GM21367 (cell line): ENCODE measurements at regions not wholly inside any gene's neighbourhood (a gene's known extent, or its start where the extent isn't known, plus 50 kb on each side); places are given as distances from the start of the nearest gene placed in this dataset.

Source experiments
- ATAC-seq: cut with Tn5 transposase; IDR thresholded peaks from one replicate; pipeline ENCODE4 v1.9.1; 2021; ENCODE audit not compliant: unreplicated experiment

DNA sequence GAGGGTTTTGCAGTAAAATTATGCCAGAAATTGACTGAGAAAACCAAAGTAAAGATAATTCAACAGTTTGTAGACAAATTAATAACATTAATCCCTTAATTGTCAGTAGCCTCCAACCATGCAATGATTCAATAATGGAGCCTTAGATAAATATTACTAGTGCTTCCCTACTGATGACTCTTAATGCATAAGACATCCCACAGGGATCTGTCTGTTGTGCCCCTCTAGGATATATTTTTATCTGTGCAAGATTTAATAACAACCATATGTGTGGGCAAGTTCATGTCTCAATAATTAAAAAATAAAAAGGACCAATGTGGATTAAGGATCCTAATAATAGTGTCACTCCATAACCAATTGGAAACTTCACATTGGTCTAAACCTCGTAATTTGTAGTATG, 230.3 kb upstream of the TCF4 start:
- ATAC-seq: no peak

DNA sequence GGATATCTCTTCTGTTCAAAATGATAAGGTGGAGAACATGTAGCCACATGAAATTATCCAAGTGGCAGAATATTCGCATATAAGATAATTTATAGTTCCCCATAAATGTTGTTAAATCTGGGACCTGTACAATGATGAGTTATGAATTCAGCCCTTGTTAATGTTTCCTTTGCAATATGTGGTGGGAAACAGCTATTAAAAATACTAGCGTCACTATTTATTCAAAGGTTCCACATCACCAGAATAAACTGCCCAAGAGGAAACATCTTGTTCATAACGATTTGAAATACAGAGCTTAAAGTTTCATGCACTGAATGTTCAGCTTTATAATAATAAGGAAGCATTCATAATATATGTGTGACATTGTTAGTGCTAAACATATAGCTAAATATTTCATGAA, 223.9 kb upstream of the TCF4 start:
- no peak for ATAC-seq

DNA sequence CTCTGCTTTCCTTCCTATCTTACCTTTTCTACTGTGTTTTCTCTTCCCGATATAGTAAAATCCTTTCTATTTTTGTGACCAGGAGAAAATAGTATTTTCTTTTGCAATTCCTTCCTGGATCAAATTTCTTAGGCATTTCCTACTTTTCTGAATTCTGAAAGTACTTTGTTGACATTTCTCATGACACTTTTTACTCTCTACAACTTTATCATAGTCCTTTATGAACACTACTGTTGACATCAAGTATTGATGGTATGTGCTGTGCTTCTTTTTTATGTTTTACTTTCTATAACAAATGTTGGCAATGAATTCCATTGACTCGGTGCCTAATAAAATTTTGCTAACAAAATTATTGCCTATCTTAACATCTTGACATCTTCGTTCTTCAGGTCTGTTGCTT, 217.7 kb upstream of the TCF4 start:
- ATAC-seq: no peak

DNA sequence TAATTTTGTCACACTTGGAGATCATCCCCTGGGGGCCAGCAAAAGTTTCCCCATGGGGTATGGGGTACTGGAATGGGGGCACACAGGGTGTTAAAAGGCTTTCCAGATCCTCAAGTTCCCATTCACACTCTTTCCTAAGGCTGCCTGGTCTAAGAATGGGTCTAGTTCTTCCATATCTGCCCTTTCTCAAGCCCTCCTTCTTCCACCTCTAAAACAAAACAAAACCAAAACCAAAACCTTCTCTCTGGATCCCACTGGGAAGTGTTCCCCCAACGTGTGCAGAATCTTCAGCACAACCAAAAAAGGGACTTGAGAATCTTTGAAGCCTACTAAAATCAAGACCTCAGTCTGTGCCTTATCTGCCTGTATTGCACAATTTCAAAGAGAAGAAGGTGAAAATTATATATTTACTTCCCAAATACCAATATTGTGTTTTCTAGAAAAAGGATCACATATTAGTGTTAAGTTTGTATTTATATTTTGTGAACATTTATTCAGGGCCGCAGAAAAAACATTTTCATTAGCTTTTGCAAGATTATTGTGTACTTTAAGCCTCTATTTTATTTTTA, 207.2 kb upstream of the TCF4 start:
- ATAC-seq: no peak

DNA sequence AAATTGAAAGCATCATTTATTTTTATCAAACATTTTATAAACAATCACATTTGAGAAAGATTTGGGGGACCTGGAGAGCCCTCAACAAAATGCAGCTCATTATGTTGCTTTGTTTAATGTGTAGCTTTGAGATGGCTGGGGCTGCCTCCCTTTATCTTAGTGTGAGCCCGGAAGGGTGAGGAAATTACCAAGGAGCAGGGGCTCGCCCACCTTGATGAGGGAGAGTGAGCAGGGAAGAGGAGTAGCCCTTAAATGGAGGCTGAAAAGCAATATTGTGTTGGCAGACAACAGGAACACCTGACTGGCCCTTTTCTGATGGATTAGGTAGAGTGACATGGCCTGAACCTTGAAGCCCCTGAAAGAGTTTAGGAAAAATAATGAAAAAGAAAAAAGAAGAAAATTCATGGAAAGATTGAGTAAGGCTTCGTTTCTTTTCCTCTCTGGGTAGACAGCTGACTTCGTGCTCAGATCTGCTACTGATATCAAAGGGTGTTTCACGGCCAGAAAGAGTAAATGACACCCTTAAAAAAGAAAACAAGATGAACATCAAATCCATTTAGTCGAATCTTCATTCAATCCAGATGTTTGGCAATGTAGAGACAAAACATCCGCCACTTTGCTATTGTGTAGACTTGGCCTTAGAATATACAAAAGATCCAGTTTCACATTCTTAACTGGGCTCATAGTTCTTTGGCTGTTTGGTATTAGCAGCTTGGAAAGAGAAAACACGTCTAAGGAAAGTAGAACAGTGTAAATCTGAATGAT, 206.5 kb upstream of the TCF4 start:
- no peak for ATAC-seq

DNA sequence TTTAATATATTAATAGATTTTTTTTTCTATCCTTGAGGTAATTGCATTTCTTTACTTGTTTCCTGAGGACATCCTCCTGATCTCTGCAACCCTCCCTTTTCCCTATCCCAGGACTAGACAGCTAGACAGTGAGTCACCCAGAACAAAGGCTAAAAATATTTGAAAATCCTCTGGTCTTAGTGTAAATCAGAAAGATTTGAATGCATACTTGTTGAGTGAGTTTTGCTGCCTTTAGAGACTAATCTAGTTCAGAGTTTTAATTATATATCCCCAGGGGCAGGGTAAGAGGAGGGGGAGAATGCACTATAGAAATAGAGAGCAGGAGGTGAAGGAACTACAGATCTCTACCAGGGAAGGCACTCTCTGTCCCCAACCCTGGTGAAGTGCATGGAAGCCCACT, 202.3 kb upstream of the TCF4 start:
- no peak for ATAC-seq

DNA sequence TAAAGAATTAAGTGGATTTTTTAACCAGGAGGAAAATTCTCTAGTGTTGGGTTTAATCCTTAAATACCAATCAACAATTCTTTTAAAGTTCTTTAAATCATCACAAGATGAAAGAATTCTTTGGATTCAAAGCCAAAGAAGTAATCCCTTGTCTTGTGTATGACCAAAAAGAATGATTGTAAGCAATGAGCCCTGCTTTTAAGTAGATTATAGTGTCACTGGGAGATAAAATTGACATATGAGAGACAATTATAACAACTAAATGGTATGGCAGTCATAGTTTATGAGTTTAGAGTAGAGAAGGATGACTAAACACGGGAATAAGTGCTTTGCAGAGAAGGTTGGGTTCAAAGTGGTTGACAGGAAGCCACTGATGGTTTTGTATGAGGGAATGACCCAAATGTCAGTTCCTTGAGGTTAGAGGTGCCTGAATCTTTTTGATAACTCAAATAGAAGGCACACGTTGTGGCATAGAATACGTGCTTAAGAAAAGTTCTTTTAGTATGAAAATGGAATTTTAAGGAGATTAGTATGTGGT, 199.6 kb upstream of the TCF4 start:
- ATAC-seq: no peak

DNA sequence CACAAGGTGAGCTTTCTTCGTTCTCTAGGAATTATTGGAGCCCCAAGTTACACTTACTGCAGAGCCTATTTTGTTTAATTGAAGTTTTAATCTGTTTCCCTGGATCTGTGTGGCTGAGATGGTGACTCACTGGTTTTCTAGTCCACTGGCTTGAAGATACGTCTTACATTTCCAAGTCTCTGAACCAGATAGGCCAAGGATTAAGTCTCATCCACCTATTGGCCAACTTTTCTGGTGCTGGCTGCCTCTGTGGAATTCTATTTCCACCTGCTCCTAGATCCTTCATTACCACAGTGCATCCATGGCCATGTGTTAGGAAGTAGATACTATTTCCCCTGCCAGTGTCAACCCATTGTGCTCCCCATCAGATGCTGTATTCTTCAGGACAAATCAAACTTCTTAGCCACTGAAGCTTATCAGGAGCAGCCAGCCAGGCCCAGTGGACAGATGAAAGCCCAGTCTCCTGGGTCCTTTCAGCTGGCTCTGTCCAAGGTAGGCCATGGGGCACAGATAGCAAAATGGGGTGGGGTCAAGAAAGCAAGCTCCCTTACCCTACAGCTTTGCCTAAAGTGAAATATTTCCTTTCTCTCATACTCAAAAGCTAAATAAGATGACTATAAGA, 198.8 kb upstream of the TCF4 start:
- ATAC-seq: no peak

DNA sequence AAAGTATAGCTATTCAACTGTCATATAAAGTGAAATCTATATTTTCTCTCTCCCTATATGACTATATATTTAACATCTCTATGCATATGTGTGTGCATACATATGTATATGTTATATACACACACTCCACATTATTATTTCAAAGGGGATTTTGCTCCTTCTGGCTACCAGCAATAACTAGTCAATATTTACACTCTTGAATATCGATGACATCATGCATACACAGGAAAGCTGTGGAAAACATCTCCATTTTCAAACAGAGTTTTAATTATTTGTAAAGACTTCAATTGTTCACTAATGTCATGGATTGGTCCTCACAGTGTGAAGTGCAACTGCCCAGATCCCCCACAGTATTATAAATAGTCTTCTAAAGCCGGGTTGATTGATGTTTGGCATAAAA, 195.9 kb upstream of the TCF4 start:
- no peak for ATAC-seq

DNA sequence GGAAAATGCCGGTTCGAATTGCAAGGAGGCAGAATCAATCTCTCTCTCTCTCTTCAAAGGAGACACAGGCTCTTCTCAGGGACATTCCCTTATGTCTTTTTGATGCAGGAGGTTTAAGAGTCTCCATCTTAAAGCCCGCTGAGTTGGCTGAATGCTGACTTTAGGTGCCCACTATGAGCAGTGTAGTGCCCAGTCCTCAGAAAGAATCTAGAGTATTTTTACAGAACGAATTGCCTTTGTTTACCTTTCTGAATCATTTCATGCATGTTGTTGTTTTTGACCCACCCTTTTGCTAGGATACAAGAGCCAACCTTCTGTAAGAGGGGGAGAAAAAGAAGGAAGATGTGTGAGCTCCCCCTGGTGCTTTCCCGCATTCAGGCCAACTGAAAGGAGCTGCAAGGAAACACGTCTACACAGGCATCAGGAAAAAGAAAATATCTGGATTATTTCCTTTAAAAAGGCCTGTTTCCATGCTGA, 193.5 kb upstream of the TCF4 start:
- no peak for ATAC-seq

DNA sequence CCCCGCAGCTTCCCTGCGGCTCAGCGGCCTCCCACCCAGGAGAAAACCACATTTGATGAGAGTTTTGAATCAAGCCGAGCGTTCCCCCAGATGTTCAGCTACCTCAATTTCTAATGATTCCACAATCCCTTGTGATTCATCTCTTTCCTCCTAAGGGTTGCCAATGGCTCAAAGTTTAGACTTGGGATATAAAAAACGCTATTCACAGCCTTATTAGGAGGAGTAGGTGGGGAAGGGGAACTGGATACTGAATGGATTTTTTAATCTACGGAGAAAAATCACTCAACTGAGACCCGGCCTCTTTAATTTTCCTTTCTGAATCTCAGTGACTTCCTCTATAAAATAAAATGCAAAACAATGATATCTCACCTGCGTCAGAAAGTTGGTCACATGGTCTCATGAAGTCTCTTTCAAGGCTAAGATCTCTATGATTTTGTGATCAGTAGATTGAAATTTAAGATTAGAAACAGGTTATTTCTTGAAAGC, 192.6 kb upstream of the TCF4 start:
- ATAC-seq: no peak

DNA sequence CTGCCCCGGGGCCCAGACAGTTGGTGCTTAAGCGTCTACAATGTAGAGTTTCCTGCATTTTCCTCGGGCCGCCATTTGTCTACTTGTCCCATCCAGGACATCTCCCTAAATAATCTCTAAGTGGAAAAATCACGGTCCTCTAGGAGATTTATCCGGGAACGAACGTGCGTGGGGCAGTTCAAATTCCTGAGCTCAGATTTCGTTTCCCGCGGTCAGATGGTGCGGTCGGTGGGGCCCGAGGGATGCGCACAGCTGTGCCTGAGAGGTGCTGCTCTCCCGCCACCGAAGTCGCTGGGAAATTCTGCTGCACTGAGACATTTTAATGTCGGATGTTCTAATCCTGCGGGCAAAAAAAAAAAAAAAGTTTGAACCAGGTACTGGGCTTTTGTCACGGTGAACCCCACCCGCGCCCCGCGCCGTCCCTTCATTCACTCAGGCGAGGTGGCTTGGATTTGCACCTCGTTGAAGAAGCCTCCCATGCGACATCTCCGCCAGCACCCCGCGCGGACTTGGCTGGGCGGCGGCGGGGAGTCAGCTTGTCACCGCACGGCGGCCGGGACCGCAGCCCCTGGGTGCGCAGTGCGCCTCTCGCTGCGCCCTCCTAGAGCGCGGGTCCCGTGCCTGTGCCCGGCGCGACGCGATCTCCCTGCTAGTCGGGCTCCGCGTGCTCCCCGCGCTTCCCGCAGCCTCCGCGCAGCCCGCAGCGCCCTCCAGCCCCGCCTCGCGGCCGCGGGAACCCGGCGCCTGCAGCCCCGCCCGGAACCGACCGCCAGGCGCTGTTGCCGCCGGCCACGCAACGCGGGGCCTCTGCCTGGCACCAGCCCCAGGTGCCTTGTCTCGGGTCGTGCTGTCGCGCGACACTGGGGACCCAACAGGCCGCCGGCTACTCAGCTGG, 191.9 kb upstream of the TCF4 start:
- no peak for ATAC-seq

DNA sequence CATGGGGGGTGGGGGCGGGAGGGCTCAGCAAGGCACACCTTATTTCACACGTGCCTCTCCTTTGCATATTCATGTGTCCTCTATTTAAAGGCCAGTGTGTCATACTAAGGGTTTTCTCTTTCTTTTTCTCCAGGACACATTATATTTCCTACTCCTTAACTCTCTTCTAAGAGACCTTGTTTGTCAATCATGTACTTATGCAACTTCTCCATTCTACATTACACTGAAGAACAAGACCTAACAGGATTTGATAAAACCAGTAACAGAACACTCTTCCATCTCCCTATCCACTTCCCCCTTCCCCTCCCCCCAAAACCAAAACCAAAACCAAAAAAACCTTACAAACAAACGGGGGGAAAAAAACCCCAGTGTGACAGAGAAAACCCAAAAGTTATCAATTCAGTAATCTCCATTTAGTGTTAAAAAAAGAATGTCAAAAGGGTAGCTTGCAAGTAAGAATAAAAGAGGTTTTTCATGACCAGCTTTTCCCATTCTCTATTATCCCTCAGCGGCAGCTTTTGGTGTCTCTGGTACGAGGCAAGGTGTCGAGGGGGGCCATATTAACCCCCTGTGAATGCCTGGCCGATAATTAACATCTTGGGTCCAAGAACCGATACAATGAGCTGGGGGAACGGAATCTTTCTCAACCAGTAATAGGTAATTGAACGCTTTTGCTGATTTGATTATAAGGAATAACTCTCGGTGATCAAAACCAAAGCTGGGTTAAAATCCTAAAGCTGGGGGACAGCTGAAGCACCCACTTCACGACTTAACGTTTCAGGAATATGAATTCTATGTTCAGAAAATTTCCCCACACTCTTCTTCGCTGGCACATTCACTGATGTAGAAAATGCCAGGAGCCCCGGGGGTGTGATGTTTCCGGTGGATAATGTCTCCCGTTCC, 191.0 kb upstream of the TCF4 start:
- no peak for ATAC-seq

DNA sequence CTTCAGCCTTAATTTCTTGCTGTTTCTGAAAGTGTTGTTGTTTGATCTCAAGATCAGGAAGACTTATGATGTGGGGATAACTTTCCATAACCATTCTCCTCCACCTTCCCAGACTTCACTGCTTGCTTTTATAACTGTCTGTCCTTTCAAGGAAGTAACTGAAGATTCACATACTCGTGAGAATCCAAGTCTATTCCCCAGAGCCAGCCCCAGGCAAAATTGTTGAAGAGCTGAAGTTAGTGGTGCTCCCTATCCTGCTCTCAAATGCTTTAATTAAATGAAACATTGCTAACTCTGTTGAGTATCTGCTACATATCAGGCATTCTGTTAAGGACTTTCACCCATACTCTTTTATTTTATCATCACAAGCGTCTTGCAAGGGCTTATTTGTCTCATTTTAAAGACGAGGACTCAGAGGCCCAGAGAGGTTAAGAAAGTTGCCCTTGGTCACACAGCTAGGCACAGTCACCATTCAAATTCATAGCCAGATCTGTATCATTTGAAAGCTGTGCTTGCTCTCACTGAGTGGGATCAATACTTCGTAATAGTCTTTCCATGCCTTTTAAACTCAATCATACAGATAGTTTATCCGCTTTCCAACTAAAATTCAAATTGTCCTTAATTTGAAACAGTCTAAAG, 189.8 kb upstream of the TCF4 start:
- ATAC-seq: no peak

DNA sequence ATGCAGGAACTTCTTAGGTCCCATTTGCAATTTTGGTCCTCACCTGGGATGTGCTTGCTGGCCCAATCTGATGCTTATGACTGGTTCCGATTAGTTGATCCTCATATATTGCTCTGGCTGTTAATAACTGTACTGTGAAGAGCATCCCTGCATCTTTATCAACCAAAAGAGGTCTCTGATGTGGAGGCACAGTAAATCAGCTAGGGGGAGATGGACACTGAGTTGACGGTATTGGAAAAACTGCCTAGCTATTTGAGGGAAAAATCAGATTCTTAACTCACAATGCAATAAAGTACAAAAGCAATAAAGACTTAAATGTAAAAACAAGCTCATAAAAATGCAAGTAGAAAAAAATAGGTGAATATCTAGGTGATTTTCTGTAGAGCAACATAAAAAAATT, 188.0 kb upstream of the TCF4 start:
- no peak for ATAC-seq

DNA sequence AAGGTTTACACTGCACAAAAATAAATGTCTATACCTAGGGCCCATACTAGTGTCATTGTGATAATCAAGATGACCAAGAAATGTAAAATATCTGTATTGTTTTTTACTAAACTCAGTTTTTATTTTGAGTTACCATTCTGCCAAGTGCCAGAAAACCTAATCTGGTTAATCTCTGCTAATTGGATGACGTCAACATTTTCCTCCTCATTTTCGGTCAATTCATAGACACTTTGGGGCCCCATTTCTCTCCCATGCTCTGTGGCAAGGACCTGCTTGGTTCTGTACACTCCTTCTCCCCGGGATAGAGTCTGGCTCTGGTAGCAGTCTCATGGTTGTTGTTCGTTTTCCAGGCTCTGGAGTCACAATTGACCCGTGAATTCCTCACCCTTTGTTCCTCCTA, 186.5 kb upstream of the TCF4 start:
- no peak for ATAC-seq

DNA sequence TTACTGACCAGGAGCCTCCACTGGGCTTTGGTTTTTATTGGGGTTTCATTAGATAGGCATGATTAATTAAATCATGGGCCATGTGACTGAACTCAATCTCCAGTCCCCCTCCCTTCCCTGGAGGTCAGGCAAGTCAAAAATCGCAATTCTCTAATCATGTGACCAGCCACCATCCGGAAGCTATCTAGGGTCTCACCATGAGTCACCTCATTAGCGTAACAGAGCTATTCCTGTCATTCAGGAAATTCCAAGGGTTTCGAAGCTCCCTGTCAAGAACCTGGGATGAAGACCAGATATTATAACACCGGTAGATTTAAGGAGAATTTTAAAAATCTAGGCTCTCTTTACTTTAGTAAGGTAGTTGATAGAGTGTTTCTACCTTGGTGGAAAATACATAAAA, 180.3 kb upstream of the TCF4 start:
- ATAC-seq: no peak

DNA sequence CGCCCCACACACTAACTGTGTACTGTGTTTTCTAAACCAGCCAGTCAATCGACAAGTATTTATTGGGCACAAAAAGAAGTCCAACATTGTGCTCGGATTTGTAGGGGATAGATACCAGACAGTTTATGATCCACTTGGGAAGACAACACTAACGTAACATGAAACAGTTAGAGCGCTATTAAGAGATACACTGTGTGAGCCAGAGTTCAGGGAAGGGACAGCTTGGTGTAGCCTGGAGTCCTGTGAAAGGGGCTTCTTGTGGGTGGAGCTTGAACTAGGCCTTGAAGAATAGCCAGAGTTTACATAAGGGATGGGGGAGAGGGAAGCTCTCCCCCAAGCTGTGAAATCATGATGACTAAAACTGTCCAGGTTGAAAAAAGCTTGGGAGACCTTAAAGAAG, 176.4 kb upstream of the TCF4 start:
- no peak for ATAC-seq

DNA sequence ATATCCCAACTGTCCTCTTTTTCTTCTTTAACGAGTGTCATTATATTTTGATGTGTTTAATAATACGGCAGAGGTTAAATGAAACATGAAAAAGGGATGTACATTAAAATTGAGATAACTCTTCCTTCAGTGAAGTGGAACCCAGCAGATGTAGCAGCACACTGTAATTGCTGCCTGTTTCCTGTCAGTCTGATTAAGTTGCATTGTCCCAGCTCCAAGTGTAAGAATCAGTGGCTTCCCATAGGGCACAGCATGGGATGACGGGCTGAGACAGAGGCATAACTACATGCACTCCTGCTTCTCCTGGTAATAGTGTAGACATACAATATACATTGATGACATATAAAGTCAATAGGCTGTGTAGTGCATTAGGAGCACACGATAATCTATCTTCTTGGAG, 175.8 kb upstream of the TCF4 start:
- ATAC-seq: no peak

DNA sequence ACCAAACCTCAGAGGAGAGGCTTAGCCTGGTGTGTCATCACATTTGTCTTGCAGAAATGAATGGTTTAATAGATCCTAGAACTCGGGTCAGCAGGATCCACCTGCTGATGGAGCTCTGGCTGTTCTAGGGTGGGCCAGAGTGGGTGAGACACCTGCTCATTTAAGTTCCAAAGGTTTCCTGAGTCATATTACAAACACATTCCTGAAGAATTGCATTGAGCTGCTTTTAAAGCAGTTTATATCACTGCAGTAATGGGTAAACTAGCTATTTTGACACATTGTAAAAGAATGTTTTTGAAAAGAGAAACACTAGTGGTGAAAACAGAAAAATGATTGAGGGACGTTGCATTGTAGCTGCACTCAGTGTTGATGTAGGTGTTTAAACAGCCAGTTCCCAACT, 175.3 kb upstream of the TCF4 start:
- ATAC-seq: no peak
